ENCODE measurements at regions not wholly inside any gene's neighbourhood (a gene's known extent, or its start where the extent isn't known, plus 50 kb on each side); places are given as distances from the start of the nearest gene placed in this dataset.
A peak's percentile ranks its signal among the peaks of the same experiment; 100 is the strongest.
"Not testable (repeated sequence)": the region's sequence is repeated elsewhere in the genome, so short reads cannot be mapped to it uniquely, and the experiment has no call there.

DNA sequence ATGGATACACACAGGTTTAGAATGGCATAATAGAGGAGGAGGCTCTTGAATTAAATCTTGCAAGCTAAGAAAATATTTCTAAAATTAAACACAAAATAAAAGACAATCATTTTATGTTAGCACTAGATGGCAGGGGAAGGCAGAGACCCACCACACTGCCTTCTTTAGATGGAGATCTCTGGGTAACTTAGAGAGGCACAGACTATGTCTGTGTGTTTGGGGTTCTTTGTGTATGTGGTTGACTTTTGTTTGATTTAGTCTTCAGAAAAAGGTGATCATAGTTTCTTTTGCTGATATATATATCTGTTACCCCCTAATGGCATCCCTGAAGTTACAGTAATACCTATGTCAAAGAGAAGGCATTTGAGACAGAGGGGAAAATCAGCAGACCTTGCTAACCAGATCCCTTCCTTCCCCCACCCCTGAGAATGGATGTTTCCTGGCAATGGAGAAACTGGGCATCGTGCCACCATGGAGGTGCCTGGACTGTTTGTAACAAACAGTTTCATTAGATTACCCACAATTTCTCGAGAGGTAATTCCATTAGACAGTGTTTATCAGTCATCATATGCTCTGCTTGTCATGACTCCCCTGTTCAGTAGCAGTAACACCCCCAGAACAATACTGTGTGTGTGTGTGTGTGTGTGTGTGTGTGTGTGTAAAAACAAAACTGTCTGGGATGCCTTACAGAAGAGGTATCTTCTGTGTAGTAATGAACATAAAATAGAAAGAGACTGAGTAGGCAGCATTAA, 228.3 kb upstream of the DEPDC1 start:
- peak; percentile 52 for DNase-seq (ENCODE audit: low read depth)

DNA sequence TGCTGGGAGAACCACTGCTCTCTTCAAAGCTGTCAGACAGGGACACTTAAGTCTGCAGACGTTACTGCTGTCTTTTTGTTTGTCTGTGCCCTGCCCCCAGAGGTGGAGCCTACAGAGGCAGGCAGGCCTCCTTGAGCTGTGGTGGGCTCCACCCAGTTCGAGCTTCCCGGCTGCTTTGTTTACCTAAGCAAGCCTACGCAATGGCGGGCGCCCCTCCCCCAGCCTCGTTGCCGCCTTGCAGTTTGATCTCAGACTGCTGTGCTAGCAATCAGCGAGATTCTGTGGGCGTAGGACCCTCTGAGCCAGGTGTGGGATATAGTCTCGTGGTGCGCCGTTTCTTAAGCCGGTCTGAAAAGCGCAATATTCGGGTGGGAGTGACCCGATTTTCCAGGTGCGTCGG, 242.6 kb upstream of the DEPDC1 start:
- DNase-seq (ENCODE audit: low read depth) = not testable (repeated sequence)

More for the DNA sequence above, 228.3 kb upstream of the DEPDC1 start:
- no peak for TF ChIP-seq CTCF (conservative IDR thresholded peaks at IDR 0.05; ENCODE audit: low read depth, low read length)
- H3K4me3 ChIP-seq (ENCODE audit: low read depth, low read length) = no peak overlapping the region

GRCh38 chr1:68745011-68745410, 248.1 kb upstream of the DEPDC1 start:
- no peak overlapping the region for H3K4me3 ChIP-seq (ENCODE audit: low read depth, low read length)
- no peak for TF ChIP-seq CTCF (conservative IDR thresholded peaks at IDR 0.05; ENCODE audit: low read depth, low read length)
- DNase-seq (ENCODE audit: low read depth) = no peak

More for the DNA sequence above, 242.6 kb upstream of the DEPDC1 start:
- not testable (repeated sequence) for H3K4me3 ChIP-seq (ENCODE audit: low read depth, low read length)

- no peak for TF ChIP-seq CTCF (conservative IDR thresholded peaks at IDR 0.05; ENCODE audit: low read depth, low read length)
- H3K4me3 ChIP-seq (ENCODE audit: low read depth, low read length) = no peak overlapping the region
- DNase-seq (ENCODE audit: low read depth) = no peak
These were observed 248.6 kb upstream of the DEPDC1 start for GRCh38 chr1:68745451-68745850.

GRCh38 chr1:68746378-68746777, 249.5 kb upstream of the DEPDC1 start:
- H3K4me3 ChIP-seq (ENCODE audit: low read depth, low read length) = no peak overlapping the region

DNA sequence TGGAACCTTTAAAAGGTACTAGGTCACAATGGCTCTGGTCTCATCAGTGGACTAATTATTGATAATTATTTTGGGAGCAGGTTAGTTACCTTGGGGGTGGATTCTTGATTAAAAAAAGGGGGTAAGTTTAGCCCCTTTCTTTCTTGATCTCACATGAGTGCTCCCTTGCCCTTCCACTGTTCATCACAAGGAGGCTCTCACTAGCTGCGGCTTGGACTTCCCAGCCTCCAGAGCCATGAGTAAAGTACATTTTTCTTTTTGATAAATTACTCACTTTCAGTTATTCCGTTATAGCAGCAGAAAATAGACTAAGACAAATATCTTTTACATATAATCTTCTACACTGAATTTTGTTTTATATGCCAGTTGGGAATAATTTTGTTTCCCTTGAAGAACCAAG, 254.8 kb upstream of the DEPDC1 start:
- no peak for DNase-seq (ENCODE audit: low read depth)
- peak; percentile 17 for TF ChIP-seq CTCF (conservative IDR thresholded peaks at IDR 0.05; ENCODE audit: low read depth, low read length)
- no peak overlapping the region for H3K4me3 ChIP-seq (ENCODE audit: low read depth, low read length)

More at GRCh38 chr1:68746378-68746777, 249.5 kb upstream of the DEPDC1 start:
- DNase-seq (ENCODE audit: low read depth) = no peak
- TF ChIP-seq CTCF (conservative IDR thresholded peaks at IDR 0.05; ENCODE audit: low read depth, low read length) = no peak

DNA sequence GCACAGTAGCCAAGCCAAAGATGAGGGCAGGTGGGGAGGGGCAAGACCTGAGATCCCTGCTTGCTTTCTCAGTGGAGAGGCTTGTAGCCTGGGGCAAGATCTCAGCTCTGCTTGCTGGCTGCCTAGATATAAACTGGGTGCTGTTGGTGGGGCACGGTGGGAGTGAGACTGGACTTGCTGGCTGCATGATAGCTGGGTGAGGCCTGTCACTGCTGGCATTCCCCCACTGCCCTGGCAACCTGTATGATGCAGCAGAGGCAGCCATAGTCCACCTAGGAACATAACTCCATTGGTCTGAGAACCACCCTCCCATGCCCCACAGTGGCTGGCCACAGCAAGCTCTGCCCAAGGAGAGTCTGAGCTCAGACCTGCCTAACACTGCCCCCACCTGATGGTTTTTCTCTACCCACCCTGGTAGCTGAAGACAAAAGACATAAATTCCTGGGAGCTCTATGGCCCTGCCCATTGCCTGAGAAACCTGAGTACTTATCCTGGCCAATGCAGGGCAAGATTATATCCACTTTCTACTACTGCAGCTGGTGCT, 261.9 kb upstream of the DEPDC1 start:
- no peak overlapping the region for H3K4me3 ChIP-seq (ENCODE audit: low read depth, low read length)
- no peak for TF ChIP-seq CTCF (conservative IDR thresholded peaks at IDR 0.05; ENCODE audit: low read depth, low read length)
- no peak for DNase-seq (ENCODE audit: low read depth)
